ENCODE measurements at regions not wholly inside any gene's neighbourhood (a gene's known extent, or its start where the extent isn't known, plus 50 kb on each side); places are given as distances from the start of the nearest gene placed in this dataset.
"Not testable (repeated sequence)": the region's sequence is repeated elsewhere in the genome, so short reads cannot be mapped to it uniquely, and the experiment has no call there.

DNA sequence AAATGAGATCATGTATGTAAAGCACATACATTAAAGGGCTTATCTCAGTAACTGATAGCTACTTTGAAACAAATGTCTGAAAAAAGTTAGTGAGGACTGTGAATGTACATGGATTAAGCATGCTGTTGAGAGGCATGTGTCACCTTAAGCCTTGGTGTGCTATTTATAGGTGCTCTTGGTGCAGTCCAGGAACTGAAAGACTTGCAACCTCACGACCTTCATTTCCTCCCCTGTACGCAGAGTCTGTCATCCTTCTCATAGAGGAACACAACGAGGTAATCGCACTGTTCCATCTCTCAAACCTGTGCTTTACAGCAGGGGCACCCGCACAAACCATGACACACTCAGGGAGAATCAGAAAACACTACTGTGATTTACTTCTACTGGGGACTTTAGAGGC is 65.6 kb downstream of the UFM1 start:
- peak; percentile 42 for DNase-seq (ENCODE audit: low read depth)

GRCh38 chr13:38417241-38417640 is 67.6 kb downstream of the UFM1 start:
- DNase-seq (ENCODE audit: low read depth) = no peak

- DNase-seq (ENCODE audit: low read depth) = peak; percentile 53
Observed at GRCh38 chr13:38417727-38418126, 68.1 kb downstream of the UFM1 start.

GRCh38 chr13:38418286-38418685 is 68.6 kb downstream of the UFM1 start:
- no peak for DNase-seq (ENCODE audit: low read depth)

DNA sequence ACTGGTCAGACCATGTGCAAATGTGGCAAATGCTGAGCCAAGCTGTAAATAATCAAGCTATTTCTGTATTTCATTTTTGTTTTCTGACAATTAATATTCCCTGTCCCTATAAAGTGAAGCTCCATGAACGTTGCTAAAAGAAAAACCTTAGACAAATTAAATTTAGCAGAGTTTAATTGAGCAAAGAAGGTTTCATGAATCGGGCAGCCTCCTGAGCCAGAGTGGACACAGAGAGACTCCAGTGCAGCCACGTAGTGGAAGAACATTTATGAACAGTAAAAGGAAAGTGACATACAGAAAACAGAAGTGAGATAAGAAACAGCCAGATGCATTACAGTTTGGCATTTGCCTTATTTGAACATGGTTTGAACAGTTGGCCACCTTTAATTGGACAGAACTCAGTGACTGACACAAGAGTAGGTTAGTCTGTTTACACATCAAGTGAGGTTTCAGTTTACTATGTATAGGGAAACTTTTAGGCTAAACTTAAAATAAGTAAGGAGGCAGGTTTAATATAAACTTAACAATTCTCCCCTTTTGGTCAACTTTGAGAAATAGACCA is 69.7 kb downstream of the UFM1 start:
- no peak for DNase-seq (ENCODE audit: low read depth)

DNA sequence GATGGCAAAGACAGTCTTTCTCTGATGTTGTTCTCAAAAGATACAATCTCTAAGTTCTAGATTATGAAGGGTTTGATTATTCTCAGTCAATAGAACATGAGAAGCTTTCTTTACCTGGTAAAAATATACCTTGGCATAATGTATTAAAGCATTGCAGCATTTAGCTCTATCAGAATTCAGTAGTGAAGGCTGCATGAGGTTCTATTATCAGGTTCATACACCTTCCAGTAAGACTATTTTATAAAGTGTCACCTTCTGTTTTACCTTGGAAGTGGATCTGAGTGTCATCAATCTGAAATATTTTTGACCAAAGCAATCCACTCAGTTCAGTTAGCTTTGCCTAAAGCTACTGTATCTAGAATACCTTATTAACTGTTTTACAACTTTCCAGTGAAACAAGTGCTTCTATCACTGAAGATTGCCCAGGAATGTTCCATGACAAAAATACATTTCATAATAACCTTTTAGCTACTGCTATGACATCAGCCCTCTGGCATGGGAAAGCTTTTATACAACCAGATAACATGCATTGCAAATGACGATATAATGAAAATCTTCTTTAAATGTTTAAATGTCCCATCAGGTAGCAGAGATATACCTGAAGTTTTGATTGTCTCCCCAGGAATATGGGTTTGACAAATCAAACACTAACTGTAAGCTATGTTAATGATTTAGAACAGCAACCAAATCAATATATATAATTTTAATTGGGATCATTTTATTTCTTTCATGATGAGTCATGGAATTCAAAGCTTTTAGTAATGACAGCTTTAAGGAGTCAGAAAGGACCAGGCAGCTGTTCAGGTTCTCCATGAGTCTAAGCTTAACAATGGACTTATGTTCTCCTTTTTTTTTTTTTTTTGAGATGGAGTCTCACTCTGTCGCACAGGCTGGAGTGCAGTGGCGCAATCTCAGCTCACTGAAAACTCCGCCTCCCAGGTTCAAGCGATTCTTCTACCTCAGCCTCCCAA is 72.2 kb downstream of the UFM1 start:
- no peak for DNase-seq (ENCODE audit: low read depth)

- DNase-seq (ENCODE audit: low read depth) = no peak
Observed at GRCh38 chr13:38429916-38430315, 80.3 kb downstream of the UFM1 start.

DNA sequence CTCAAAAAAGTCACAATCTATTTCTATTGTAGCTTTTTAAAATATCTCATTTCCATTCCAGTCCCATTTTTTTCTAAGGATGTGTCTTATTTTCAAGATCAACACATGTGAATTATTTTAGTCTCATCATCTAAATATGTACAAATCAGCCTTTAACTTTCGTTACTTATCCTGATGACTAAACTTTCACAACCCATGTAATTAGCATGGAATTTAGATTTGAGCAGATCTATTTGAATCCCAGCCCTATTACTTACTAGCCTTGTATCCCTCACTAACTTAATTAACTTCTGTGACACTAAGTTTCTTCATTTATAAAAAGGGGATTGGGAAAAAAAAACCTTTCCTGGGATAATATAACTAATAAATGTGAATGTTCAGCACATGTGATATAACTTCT is 81.1 kb downstream of the UFM1 start:
- no peak for DNase-seq (ENCODE audit: low read depth)

- DNase-seq (ENCODE audit: low read depth) = no peak
Observed at GRCh38 chr13:38440666-38441065, 91.0 kb downstream of the UFM1 start.

DNA sequence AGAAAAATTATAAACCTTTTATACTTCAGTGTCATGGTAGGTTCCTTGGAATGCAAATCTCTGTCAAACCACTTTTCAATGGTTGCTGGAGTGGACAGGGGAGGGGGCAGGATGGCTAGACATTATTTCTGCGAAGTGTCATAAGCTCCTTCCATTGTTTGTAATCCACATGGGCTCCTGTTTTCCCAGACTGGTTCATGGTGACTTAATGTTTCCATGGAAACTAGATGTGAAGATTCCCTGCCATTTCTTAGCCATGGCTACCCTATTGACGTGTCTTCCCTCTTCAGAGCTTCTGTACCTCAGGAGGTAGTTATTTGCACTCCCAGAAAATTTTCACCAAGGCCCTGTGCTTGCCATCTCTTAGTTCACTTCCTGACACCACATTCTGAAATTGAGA is 95.3 kb downstream of the UFM1 start:
- no peak for DNase-seq (ENCODE audit: low read depth)

- no peak for DNase-seq (ENCODE audit: low read depth)
Observed at GRCh38 chr13:38452656-38453055, 103.0 kb downstream of the UFM1 start.

DNA sequence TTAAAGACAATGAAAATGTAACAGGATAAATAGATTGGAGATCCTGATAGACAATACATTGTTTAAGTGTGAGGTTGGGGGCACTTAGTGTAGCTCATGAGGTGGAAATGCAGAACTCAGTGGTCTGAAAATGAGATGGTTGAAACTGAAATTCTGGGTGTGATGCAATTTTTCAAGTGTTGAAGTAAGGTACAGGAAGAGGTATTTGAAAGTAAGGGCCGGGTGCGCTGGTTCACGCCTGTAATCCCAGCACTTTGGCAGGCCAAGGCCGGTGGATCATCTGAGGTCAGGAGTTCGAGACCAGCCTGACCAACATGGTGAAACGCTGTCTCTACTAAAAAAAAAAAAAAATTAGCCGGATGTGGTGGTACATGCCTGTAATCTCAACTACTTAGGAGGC is 113.0 kb downstream of the UFM1 start:
- no peak for DNase-seq (ENCODE audit: low read depth)

- no peak for DNase-seq (ENCODE audit: low read depth)
Observed at GRCh38 chr13:38463048-38463447, 113.4 kb downstream of the UFM1 start.

DNA sequence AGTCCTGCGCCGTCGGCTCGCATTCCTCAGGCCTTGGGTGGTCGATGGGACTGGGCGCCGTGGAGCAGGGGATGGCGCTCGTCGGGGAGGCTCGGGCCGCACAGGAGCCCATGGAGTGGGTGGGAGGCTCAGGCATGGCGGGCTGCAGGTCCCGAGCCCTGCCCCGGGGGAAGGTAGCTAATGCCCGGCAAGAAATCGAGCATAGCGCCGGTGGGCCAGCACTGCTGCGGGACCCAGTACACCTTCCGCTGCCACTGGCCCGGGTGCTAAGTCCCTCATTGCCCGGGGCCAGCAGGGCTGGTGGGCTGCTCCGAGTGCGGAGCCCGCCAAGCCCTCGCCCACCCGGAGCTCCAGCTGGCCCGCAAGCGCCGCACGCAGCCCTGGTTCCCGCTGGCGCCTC is 122.8 kb downstream of the UFM1 start:
- not testable (repeated sequence) for DNase-seq (ENCODE audit: low read depth)

- no peak for DNase-seq (ENCODE audit: low read depth)
Observed at GRCh38 chr13:38473305-38473704, 123.7 kb downstream of the UFM1 start.

- no peak for DNase-seq (ENCODE audit: low read depth)
Observed at GRCh38 chr13:38477676-38478075, 128.0 kb downstream of the UFM1 start.

- no peak for DNase-seq (ENCODE audit: low read depth)
Observed at GRCh38 chr13:38483623-38484022, 134.0 kb downstream of the UFM1 start.

DNA sequence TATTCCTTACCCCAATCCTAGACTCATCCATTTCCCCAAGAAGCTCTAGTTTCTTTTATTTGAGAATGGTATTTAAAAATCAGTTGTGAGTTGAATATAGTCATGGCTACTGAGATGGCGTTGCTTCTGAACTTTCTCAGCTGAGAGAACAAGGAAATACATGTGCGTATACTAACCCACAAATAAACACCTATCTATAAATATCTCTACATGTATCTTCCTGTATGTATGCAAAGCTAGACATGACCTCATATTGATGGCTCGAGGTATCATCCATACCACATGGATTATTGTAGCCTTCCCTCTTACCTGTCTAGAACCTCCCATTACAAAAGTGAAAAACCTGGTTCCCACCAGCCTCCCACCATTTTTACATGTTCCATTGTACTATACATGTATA is 141.0 kb downstream of the UFM1 start:
- no peak for DNase-seq (ENCODE audit: low read depth)

DNA sequence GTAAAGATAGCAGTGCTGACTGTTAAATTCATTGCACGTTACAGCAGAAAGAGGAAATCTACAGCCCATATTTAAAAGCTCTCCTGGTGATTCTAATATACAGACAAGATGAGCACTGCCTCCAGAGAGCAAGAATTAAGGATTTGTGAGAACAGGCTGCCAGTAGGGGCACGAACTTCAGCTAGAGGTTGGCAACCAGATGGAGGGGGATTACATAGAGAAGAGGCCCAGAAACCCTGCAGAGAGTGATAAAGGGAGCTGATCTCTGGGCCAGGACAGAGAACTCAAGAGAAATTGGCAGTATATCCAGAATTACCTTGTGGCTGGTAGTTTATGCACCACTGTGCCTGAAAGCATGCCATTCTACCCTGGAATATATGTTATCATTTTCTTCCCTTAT is 144.8 kb downstream of the UFM1 start:
- no peak for DNase-seq (ENCODE audit: low read depth)

GRCh38 chr13:38496917-38497316 is 147.3 kb downstream of the UFM1 start:
- DNase-seq (ENCODE audit: low read depth) = no peak

- no peak for DNase-seq (ENCODE audit: low read depth)
Observed at GRCh38 chr13:38498271-38498670, 148.6 kb downstream of the UFM1 start.

DNA sequence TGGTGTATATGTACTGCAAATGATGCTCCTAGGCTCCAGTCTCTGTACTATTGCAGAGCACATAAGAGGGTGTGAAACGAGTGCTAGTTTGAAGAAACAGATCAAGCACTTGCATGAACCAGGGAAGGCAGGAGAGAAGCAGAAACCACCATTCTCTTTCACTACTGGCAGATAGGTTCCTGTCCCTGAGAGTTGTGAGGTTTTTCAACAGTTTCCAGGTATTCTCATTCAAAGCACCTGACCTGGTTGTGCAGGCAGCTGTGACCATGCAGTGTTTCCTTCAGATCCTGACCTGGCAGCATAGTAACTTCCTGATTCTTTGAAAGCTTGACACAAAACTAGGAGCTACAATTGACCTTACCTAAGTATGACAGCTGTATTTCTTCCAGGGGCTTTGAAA is 164.9 kb downstream of the UFM1 start:
- DNase-seq (ENCODE audit: low read depth) = no peak

DNA sequence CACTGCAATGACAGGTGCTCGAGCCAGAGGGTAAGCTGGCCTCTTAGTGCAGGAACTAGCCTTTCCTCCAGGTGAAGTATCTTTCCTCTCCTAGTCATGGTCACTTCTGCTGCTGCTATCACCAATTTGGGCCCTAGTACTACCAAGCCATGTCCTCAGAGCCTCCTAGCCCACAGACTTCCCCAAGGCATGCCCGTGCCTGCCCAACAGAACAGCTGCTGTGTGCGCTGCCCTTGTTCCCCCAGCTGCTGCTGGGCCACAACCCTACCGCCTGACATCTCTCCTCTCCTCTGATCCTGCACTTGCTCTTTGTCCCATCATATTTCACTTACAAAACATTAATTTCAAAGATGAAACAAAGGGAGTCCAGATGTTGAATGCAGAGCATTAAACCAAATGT is 168.5 kb upstream of the FREM2 start:
- no peak for DNase-seq (ENCODE audit: low read depth)
